ENCODE measurements at regions not wholly inside any gene's neighbourhood (a gene's known extent, or its start where the extent isn't known, plus 50 kb on each side); places are given as distances from the start of the nearest gene placed in this dataset.

DNA sequence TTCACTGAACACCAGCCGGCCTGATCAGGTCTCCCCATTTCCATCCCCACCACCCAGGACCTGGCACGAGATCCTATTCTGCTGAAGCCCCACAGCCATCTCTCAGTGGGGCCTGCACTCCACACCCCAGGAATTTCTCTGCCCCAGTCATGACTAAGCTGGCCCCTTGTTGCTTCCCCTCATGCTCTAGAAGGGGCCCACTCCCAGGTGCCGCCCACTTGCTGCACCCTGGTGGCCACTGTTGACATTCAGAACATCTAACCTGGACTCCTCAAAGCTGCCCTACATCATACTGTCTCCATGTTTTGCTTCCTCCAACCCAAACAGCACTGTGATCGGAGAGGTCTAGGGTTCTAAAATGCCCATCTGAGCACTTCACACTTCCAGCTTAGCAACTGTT, 90.7 kb upstream of the KLHL29 start:
- Histone ChIP-seq H3K9me2 (replicated peaks; ENCODE audit: insufficient read depth, low read length) (no peaks in the 10 kb centered on the region), H3K36me3 (ENCODE audit: low read length) (no peaks in the 10 kb centered on the region), H3F3A (ENCODE audit: insufficient read depth) (no peaks in the 10 kb centered on the region), H3K4me2 (ENCODE audit: low read depth, low read length, poor library complexity, severe bottlenecking) (no peak overlapping the region), H3K27me3 (ENCODE audit: low read length) (no peaks in the 10 kb centered on the region), H3K4me3 (ENCODE audit: insufficient read depth, low read length, poor library complexity, severe bottlenecking) (no peak overlapping the region), H2AFZ (ENCODE audit: low read depth, low read length, severe bottlenecking) (no peak overlapping the region), H3K79me2 (ENCODE audit: insufficient read depth, low read length) (no peaks in the 10 kb centered on the region), H3K9me3 (ENCODE audit: insufficient read depth, low read length) (no peaks in the 10 kb centered on the region), H3K27ac (ENCODE audit: low read depth, low read length) (no peak overlapping the region), H3K9ac (ENCODE audit: low read length) (no peak overlapping the region), H4K20me1 (ENCODE audit: low read depth, low read length) (no peaks in the 10 kb centered on the region)
- TF ChIP-seq EZH2phosphoT487 (conservative IDR thresholded peaks at IDR 0.05; ENCODE audit: low read length) = no peak
- TF ChIP-seq, protein P1, sequence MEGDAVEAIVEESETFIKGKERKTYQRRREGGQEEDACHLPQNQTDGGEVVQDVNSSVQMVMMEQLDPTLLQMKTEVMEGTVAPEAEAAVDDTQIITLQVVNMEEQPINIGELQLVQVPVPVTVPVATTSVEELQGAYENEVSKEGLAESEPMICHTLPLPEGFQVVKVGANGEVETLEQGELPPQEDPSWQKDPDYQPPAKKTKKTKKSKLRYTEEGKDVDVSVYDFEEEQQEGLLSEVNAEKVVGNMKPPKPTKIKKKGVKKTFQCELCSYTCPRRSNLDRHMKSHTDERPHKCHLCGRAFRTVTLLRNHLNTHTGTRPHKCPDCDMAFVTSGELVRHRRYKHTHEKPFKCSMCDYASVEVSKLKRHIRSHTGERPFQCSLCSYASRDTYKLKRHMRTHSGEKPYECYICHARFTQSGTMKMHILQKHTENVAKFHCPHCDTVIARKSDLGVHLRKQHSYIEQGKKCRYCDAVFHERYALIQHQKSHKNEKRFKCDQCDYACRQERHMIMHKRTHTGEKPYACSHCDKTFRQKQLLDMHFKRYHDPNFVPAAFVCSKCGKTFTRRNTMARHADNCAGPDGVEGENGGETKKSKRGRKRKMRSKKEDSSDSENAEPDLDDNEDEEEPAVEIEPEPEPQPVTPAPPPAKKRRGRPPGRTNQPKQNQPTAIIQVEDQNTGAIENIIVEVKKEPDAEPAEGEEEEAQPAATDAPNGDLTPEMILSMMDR (IDR thresholded peaks at IDR 0.05; ENCODE audit: insufficient read depth, low read length, poor library complexity, severe bottlenecking) = no peak

DNA sequence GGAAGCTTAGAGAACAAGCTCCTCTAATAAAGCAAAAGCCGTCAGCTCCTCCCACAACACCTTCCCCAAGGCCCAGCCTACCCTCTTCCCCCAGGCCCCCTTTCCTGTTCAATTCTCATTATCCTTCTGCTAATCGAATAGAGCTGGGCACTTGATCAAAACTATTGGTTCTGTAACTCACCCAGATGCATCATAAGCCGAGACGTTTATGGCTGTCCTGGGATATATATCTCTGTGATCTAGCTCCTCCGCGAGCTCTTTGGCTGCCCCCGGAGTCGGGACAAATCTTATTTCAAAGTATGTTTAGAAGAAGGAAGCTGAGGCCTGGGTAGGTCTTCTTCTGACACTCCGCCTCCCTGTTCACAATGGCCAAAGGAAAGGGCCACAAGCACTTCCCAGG, 88.3 kb upstream of the KLHL29 start:
- no peaks in the 10 kb centered on the region for H3K79me2 ChIP-seq (ENCODE audit: insufficient read depth, low read length)
- TF ChIP-seq, protein P1 (IDR thresholded peaks at IDR 0.05; ENCODE audit: insufficient read depth, low read length, poor library complexity, severe bottlenecking) = no peak
- no peak for TF ChIP-seq EZH2phosphoT487 (conservative IDR thresholded peaks at IDR 0.05; ENCODE audit: low read length)
- H3K4me2 ChIP-seq (ENCODE audit: low read depth, low read length, poor library complexity, severe bottlenecking) = no peak overlapping the region
- no peak overlapping the region for H3K4me3 ChIP-seq (ENCODE audit: insufficient read depth, low read length, poor library complexity, severe bottlenecking)
- H3K36me3 ChIP-seq (ENCODE audit: low read length) = no peaks in the 10 kb centered on the region
- no peak overlapping the region for H3K9ac ChIP-seq (ENCODE audit: low read length)
- no peaks in the 10 kb centered on the region for H3F3A ChIP-seq (ENCODE audit: insufficient read depth)
- no peaks in the 10 kb centered on the region for H3K9me2 ChIP-seq (replicated peaks; ENCODE audit: insufficient read depth, low read length)
- no peaks in the 10 kb centered on the region for H3K27me3 ChIP-seq (ENCODE audit: low read length)
- no peak overlapping the region for H3K27ac ChIP-seq (ENCODE audit: low read depth, low read length)
- no peaks in the 10 kb centered on the region for H3K9me3 ChIP-seq (ENCODE audit: insufficient read depth, low read length)
- no peak overlapping the region for H2AFZ ChIP-seq (ENCODE audit: low read depth, low read length, severe bottlenecking)
- no peaks in the 10 kb centered on the region for H4K20me1 ChIP-seq (ENCODE audit: low read depth, low read length)

DNA sequence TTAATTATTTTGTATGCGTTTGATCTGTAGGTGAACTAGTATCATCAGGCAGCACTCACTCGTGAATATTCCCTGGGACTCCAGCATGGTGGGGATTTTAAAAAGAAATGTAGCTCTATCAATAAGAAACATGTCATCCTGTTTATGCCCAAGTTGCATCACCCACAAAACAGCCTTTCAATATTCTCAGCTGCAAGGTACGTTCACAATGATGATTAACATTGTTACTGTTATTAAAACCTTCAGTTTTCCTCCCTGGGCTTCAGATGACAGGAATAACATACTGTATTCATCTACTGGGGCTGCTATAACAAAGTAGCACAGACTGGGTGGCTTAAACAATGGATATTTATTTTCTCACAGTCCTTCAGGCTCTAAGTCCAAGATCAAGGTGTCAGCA, 87.9 kb upstream of the KLHL29 start:
- Histone ChIP-seq H2AFZ (ENCODE audit: low read depth, low read length, severe bottlenecking) (no peak overlapping the region), H3K9me3 (ENCODE audit: insufficient read depth, low read length) (no peaks in the 10 kb centered on the region), H3K27ac (ENCODE audit: low read depth, low read length) (no peak overlapping the region), H3K4me3 (ENCODE audit: insufficient read depth, low read length, poor library complexity, severe bottlenecking) (no peak overlapping the region), H3F3A (ENCODE audit: insufficient read depth) (no peaks in the 10 kb centered on the region), H3K27me3 (ENCODE audit: low read length) (no peaks in the 10 kb centered on the region), H3K4me2 (ENCODE audit: low read depth, low read length, poor library complexity, severe bottlenecking) (no peak overlapping the region), H3K9me2 (replicated peaks; ENCODE audit: insufficient read depth, low read length) (no peaks in the 10 kb centered on the region), H3K79me2 (ENCODE audit: insufficient read depth, low read length) (no peaks in the 10 kb centered on the region), H4K20me1 (ENCODE audit: low read depth, low read length) (no peaks in the 10 kb centered on the region), H3K9ac (ENCODE audit: low read length) (no peak overlapping the region), H3K36me3 (ENCODE audit: low read length) (no peaks in the 10 kb centered on the region)
- TF ChIP-seq, protein P1 (IDR thresholded peaks at IDR 0.05; ENCODE audit: insufficient read depth, low read length, poor library complexity, severe bottlenecking) = no peak
- no peak for TF ChIP-seq EZH2phosphoT487 (conservative IDR thresholded peaks at IDR 0.05; ENCODE audit: low read length)

DNA sequence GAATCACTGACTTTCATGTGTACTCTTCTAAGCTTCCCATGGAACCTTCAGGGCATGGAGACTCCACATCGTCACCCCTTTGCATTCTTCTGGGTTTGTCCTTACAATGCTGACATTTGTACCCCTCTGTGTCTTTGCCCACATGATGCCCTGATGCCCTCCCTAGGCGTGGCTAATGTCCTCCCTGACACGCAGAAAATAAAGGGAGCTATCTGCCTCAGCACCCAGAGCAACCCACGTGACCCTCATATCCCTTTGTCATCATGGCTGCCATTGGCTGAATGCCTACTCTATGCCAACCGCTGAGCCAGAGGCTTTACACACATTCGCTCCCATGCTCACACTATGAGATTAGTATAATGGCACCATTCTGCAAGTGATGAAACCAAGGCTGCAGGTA, 86.4 kb upstream of the KLHL29 start:
- Histone ChIP-seq H3K9ac (ENCODE audit: low read length) (no peak overlapping the region), H3K79me2 (ENCODE audit: insufficient read depth, low read length) (no peaks in the 10 kb centered on the region), H3K27ac (ENCODE audit: low read depth, low read length) (no peak overlapping the region), H3K27me3 (ENCODE audit: low read length) (no peaks in the 10 kb centered on the region), H3K4me3 (ENCODE audit: insufficient read depth, low read length, poor library complexity, severe bottlenecking) (no peak overlapping the region), H3K36me3 (ENCODE audit: low read length) (no peaks in the 10 kb centered on the region), H4K20me1 (ENCODE audit: low read depth, low read length) (no peaks in the 10 kb centered on the region), H3K9me2 (replicated peaks; ENCODE audit: insufficient read depth, low read length) (no peaks in the 10 kb centered on the region), H3K9me3 (ENCODE audit: insufficient read depth, low read length) (no peaks in the 10 kb centered on the region), H3K4me2 (ENCODE audit: low read depth, low read length, poor library complexity, severe bottlenecking) (no peak overlapping the region), H3F3A (ENCODE audit: insufficient read depth) (no peaks in the 10 kb centered on the region), H2AFZ (ENCODE audit: low read depth, low read length, severe bottlenecking) (no peak overlapping the region)
- TF ChIP-seq, protein P1 (IDR thresholded peaks at IDR 0.05; ENCODE audit: insufficient read depth, low read length, poor library complexity, severe bottlenecking) = no peak
- TF ChIP-seq EZH2phosphoT487 (conservative IDR thresholded peaks at IDR 0.05; ENCODE audit: low read length) = no peak
